ENCODE measurements at regions not wholly inside any gene's neighbourhood (a gene's known extent, or its start where the extent isn't known, plus 50 kb on each side); places are given as distances from the start of the nearest gene placed in this dataset.
"Not testable (repeated sequence)": the region's sequence is repeated elsewhere in the genome, so short reads cannot be mapped to it uniquely, and the experiment has no call there.

- ChIA-PET POLR2A (no interaction called here), CTCF (no interaction called here)
- H3K4me3 ChIP-seq = no peak overlapping the region
- H3K27ac ChIP-seq = no peak overlapping the region
- ATAC-seq = no peak
- H3K9me3 ChIP-seq = no peaks in the 10 kb centered on the region
- no peak for TF ChIP-seq SMC3 (IDR thresholded peaks at IDR 0.05)
- TF ChIP-seq CHD4 (IDR thresholded peaks at IDR 0.05; ENCODE audit: borderline replicate concordance) = no peak
- no peak for TF ChIP-seq ZSCAN20 (CRISPR knock-in tag; IDR thresholded peaks at IDR 0.05)
- TF ChIP-seq KDM1A (IDR thresholded peaks at IDR 0.05; ENCODE audit: low read depth) = no peak
- TF ChIP-seq ELK1 (IDR thresholded peaks at IDR 0.05; ENCODE audit: low read depth, low read length) = no peak
- TF ChIP-seq RARB (CRISPR knock-in tag; IDR thresholded peaks at IDR 0.05) = no peak
- no peak for TF ChIP-seq USF2 (IDR thresholded peaks at IDR 0.05)
- no peak for TF ChIP-seq CTCF (IDR thresholded peaks at IDR 0.05)
- no peaks in the 10 kb centered on the region for H3K4me1 ChIP-seq
- 18% methylated on average over 1 of the region's 1 CpG for WGBS (ENCODE audit: missing lambda C conversion rate)
- no peak for FAIRE-seq
- no peak overlapping the region for H3K4me2 ChIP-seq
- DNase-seq (ENCODE audit: low read depth in 1 of 2, low spot score in 1 of 2) = no peak
Measured at GRCh38 chr15:38117781-38118180, 134.9 kb upstream of the SPRED1 start.

- H3K4me1 ChIP-seq, POLR2A ChIA-PET, FAIRE-seq, ATAC-seq, H3K4me3 ChIP-seq, CTCF ChIA-PET, H3K4me2 ChIP-seq, H3K27ac ChIP-seq, H3K9me3 ChIP-seq: not testable (repeated sequence)
- 69% methylated on average over 2 of the region's 3 CpGs for WGBS (ENCODE audit: missing lambda C conversion rate)
- peak in 1 of 2 experiments; percentile 6 for DNase-seq (ENCODE audit: low read depth in 1 of 2, low spot score in 1 of 2)
Measured at GRCh38 chr15:38119865-38120264, 132.8 kb upstream of the SPRED1 start.

- H3K4me1 ChIP-seq = peaks cover 5% of the 10 kb centered on the region; the same call in 1 of the 3 replicates
- ChIA-PET CTCF (interaction anchor here (1.6 kb wide), 1 partner anchor 124 kb away, joined by 3 read pairs; no protein-coding TSS in a partner anchor), POLR2A (interaction anchor here (1.9 kb wide), 1 partner anchor 124 kb away, joined by 7 read pairs; the partner anchor contains the start of gene SPRED1)
- 50% methylated on average over 1 of the region's 1 CpG for WGBS (ENCODE audit: missing lambda C conversion rate)
- ATAC-seq (peak in 1 of 2 experiments; percentile 47; a peak in 3 of 6 replicates), FAIRE-seq (no peak), DNase-seq (ENCODE audit: low read depth in 1 of 2, low spot score in 1 of 2) (peak in 1 of 2 experiments; percentile 30)
- no peaks in the 10 kb centered on the region for H3K9me3 ChIP-seq
- H3K27ac ChIP-seq = no peak overlapping the region
- peak; percentile 51; the same call in 1 of the 2 replicates for TF ChIP-seq JUNB (IDR thresholded peaks at IDR 0.05)
- TF ChIP-seq ELK1 (IDR thresholded peaks at IDR 0.05; ENCODE audit: low read depth, low read length) = no peak
- no peak for TF ChIP-seq MAFK (IDR thresholded peaks at IDR 0.05; ENCODE audit: partially characterized antibody)
- peak; percentile 47; the same call in 1 of the 2 replicates for TF ChIP-seq GATA3 (IDR thresholded peaks at IDR 0.05; ENCODE audit: borderline replicate concordance)
- TF ChIP-seq USF2 (IDR thresholded peaks at IDR 0.05) = no peak
- TF ChIP-seq CEBPB (IDR thresholded peaks at IDR 0.05) = 0 out of 4 replicates have a peak, but pooled peaks of 1 of the 2 experiments have one; percentile 11
- no peak for TF ChIP-seq HDAC2 (IDR thresholded peaks at IDR 0.05)
- TF ChIP-seq NPAS2 (CRISPR knock-in tag; IDR thresholded peaks at IDR 0.05; ENCODE audit: borderline replicate concordance) = no peak
- no peak for TF ChIP-seq TFCP2L1 (CRISPR knock-in tag; IDR thresholded peaks at IDR 0.05)
- no peak for TF ChIP-seq SMC3 (IDR thresholded peaks at IDR 0.05)
- no peak for TF ChIP-seq PBX3 (IDR thresholded peaks at IDR 0.05)
- TF ChIP-seq FOSL2 (IDR thresholded peaks at IDR 0.05) = peak; percentile 34; the same call in 1 of the 2 replicates
- TF ChIP-seq FOSL2 (CRISPR knock-in tag; IDR thresholded peaks at IDR 0.05) = peak; percentile 42; the same call in 1 of the 2 replicates
- H3K4me3 ChIP-seq = no peak overlapping the region
- 0 out of 3 replicates have a peak overlapping the region, but pooled peaks have one; percentile 12 for H3K4me2 ChIP-seq
Measured at GRCh38 chr15:38127306-38127771, 125.3 kb upstream of the SPRED1 start.
